NCI-H526 (cell line): ENCODE measurements at regions not wholly inside any gene's neighbourhood (a gene's known extent, or its start where the extent isn't known, plus 50 kb on each side); places are given as distances from the start of the nearest gene placed in this dataset.
A peak's percentile ranks its signal among the peaks of the same experiment; 100 is the strongest.

Experiments
- DNase-seq, 2 experiments: peaks; one replicate each; lab custom pipeline; 2025; lab: John Stamatoyannopoulos, UW

DNA sequence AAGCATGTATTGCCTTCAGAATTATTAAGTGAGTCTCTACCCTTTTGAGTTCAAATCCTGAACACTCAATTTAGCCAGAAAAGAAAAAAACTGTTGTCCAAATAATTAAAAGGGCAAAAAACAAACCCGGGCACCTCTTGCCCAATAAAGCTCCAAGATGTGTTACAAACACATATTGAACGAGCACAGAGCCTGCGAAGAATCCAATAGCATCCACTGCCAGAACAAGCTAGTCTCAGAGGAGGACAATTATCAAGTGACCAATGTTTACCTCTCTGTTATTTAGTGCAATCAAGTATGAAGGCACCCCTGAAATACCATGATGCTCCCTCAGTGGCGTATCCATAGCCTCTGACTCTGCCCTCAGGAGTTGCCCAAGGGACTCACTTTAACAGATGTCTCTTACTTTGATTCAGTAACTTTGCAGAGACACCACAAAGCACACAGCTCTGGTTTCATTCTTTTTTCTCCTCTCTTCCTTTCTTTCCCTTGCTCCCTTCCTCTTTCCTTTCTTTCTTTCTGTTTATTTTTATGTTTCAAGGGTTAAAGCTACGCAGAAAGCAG lies 93.5 kb upstream of the SPATS2L start:
- DNase-seq: no peak

DNA sequence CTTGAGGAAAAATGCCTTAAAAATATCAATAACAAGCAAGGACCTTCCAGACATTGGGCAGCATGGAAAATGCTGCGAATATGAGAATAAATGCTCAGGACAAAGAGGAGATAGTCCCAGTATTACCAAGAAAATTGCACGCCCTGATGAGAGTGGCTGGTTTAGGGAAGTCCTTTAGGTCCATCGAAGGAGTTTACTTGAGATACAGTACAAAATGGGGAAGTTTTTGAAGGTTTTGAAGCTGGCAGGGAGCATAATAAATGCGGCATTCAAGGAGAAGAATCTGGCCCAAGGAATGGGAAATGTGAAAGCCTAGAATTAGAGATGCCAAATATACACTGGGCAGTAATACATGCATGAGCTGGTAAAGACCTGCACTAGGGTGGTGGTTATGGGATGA lies 90.2 kb upstream of the SPATS2L start:
- no peak for DNase-seq

GRCh38 chr2:200217320-200217719 lies 89.2 kb upstream of the SPATS2L start:
- no peak for DNase-seq

DNA sequence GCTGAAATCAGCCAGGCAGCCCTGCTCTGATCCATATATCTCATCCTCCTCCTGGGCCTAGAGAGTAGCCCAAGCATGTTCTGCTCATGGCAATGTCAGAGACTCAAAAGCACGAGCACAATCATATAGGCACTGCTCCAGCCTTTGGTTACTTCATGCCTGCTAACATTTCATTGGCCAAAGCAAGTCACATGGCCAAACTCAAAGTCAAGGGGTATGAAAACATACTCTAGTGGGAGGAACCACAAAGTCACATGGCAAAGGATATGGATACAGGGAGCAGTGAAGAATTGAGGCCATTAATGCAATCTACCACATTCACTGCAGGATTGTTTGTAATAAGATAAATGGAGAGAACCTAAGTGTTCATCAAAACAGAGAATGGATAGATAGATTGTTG lies 87.8 kb upstream of the SPATS2L start:
- peak in 1 of 2 experiments; percentile 6 for DNase-seq

DNA sequence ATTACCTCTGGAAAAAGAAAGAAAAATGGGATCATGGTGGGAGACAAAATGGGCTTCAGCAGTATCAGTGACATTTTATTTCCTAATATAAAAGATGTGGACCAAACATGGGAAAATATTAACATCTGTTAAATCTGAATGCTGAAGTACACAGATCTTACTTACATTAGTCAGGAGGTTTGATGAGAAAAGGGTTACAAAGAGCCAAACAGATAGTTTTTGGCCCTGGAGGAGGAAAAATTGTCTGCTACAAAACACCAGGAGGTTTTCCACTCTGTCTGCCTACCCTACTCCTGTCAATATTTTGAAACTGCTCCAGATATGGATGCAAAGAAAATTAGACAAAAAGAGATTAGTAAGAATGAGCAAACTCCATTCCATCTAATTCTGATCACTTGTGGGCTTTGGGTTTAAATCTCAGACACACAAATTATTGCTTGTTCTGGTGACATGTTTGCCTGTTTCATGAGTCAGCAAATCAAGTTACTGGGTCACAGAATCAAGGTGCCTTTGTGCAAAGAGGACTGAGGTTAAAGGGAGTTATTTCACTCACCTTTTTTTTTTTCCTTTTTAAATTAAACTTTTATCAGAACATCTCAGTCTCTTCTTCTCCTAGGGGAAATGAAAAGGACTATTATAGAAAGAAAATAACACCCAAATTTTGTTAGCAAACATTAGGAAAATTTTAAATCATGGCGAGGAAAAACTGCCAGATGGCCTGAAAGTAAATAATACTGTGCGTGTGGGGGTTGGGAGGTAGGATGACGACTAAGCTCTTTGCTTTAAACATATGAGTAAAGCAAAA lies 87.0 kb upstream of the SPATS2L start:
- DNase-seq: peak in 1 of 2 experiments; percentile 54

DNA sequence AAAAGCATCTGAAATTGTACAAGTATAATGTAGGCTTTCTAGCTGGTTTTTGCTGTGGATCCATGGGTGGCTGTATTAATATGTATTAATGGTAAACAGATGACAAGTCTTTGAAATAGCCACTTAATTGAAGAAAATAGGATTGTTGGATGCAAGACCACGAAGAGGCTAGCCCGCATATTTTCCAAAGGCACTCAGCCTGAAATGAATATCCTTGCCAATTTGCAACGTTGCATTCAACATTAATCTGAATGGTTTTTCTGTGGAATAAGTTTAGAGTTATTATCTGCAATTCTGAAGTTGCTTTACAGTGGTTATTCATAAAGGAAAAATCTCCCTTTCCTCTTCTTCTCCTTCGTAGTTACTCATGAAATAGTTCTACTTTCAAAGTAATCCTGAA lies 86.2 kb upstream of the SPATS2L start:
- DNase-seq: no peak

DNA sequence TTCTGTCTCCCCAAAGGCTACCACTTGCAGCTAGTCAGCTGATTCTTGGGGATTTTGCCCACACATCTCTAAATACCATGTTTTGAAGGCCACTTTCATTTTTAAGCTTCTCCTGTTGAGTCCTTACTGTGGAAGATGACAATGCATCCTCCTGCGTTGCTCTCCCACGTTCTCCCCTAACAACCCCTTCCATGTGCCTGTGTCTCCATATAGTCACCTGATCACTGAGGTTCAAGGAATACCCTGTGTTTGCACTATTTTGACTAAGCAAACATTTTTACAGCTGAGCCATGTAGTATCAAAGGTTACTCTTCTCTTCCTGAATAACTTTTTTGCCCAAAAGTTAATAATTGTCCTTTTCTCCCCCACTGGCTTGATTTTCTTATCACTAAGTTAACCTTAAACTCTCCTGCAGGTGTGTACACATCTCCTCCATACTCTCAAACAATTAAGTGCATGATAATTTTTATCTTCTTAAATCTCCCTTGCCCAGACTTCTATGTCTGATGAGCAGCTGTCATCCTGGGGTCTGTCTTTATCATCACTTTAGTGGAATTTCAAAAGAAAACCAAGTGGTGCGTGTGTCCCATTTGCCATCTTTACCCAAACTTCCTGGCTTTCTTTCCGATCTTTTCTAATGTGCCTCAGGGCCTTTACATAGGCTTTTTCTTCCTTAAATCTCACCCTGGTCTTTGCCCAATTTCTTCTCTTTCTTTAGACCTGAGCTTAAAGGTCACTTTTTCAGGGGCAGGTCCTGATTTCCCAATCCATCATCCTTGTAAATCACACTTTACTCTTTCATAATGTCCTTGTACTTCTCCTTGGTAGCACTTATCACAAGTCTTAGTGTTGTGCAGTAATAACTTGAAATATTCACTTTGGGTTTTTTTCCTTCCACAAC lies 85.2 kb upstream of the SPATS2L start:
- DNase-seq: peak; percentile 90 to 92

GRCh38 chr2:200222791-200223190 lies 83.7 kb upstream of the SPATS2L start:
- peak in 1 of 2 experiments; percentile 28 for DNase-seq

- DNase-seq: no peak
Measured at GRCh38 chr2:200223205-200223784, 83.2 kb upstream of the SPATS2L start.

DNA sequence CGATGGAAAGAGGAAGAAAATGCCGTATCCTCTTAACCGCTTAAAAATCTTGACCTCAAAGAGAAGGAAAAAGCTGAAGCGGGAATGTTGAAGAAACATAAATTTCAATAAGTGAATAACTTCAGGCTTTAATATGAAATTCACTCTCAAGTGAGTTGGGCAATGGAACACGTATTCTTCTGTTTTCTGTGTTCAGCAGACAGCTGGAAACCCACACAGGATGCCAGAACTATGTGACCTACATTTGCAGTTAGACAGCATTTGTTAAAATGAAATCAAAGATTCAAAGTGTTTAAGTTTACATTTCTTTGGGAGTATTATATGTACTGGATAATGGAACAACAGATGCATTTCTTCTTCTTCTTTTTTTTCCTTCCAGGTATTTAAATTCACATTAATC lies 80.5 kb upstream of the SPATS2L start:
- DNase-seq: no peak

GRCh38 chr2:200226451-200227426 lies 79.8 kb upstream of the SPATS2L start:
- DNase-seq: no peak

- no peak for DNase-seq
Measured at GRCh38 chr2:200230716-200231115, 75.8 kb upstream of the SPATS2L start.

GRCh38 chr2:200235533-200235932 lies 71.0 kb upstream of the SPATS2L start:
- no peak for DNase-seq

- DNase-seq: no peak
Measured at GRCh38 chr2:200239216-200239615, 67.3 kb upstream of the SPATS2L start.

GRCh38 chr2:200242570-200242969 lies 63.9 kb upstream of the SPATS2L start:
- DNase-seq: no peak

DNA sequence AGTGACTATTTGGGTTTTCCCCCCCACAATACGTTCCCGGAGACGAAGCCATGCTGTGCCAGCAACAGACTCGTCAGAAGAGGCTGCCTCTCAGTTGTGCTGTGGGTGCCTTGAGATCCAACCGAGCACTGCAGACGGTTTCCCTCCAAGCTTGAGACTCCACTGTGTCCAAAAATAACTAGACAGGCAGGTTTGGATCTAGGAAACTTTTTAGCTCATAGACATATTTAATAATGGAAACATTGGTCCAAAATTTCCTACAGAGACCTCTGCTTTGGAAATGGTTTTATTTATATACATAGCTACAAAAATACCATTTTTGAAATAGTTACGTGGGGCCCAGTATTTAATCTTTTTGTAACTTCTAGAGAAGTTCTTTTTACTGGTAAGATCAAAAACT lies 63.1 kb upstream of the SPATS2L start:
- no peak for DNase-seq

DNA sequence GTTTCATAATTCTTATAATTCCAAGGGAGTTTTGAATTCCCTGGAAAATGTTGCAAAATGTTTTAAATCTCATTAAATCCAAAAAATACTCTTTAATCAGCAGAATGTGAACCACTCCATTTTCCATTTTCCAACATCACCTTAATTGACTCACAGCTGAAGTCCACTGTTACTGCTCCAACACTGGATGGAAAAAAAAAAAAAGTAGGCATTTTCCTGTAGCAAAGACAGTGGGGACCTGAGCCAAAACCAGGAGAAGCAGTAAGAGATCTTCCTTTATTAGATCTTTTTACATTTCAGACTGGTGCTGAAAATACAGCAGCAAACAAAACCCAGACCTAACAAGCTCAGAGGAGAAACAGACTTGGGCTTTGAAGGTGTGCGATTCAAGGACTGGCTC lies 62.4 kb upstream of the SPATS2L start:
- DNase-seq: no peak

- no peak for DNase-seq
Measured at GRCh38 chr2:200247494-200247893, 59.0 kb upstream of the SPATS2L start.

DNA sequence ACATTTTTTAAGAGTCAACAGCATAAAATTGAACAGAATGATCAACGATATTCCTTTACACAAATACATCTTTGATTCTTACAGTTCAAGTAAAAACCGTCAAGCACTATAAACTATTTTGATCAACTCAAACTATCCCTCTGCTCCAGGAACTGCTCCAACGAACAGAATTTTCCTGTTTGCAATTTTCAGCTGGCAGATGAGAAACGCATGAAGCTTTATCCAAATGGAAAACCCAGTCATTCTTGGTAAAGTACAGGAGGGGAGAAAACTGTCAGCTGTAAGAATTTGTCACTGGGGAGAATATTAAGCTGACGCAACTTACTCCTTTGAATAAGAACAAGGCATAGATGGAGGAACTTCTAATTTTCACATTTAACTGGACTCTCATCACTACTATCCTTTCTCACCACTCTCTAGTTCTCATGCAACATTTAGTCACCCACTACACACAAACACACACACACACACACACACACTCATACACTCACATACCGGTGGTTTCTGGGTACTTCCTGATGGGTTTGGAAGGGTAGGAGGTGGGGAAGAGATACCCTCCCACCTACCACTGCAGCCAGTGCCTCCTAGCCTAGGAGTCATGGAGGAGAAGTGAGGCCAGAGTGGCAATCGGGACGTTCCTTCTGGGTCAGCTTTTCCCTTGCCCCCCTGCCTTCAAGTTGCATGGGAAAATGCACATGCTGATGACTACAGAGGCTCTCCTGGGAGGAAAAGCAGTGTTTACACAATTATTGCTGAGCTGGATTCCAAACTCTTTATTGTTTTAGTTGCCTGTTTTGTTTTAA lies 54.0 kb upstream of the SPATS2L start:
- no peak for DNase-seq

DNA sequence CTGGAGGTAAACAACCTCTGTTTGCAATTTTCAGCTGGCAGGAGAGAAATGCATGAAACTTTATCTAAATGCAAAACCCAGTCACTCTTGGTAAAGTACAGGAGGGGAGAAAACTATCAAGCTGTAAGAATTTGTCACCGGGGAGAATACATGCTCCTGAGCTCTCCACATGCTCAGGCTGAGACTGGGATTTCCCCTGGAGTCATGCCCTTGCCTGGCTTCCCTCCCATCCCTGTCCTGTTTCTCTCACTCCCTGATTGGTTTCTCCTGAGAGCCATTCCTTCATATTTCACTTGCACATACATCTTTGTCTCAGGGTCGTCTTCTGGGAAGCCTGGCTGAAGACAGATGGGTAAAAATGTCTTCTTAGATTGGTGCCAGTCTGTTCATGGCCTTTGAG lies 52.9 kb upstream of the SPATS2L start:
- no peak for DNase-seq
